Activated CD4-positive, alpha-beta T cell treated with anti-CD3 and anti-CD28 coated beads, Interleukin-2, amount 10 ng/mL, durations not matched to agents 24 days and 14 days (primary cell): ENCODE measurements at regions not wholly inside any gene's neighbourhood (a gene's known extent, or its start where the extent isn't known, plus 50 kb on each side); places are given as distances from the start of the nearest gene placed in this dataset.

Source experiments
- DNase-seq: peaks from one replicate; pipeline ENCODE4 v3.0.0; 2022
- H3K27ac Mint-ChIP-seq: one replicate; pipeline ENCODE4 v1.8.0; 2022; ENCODE audit warnings: mild to moderate bottlenecking, mixed read lengths
- H3K27me3 Mint-ChIP-seq: one replicate; pipeline ENCODE4 v1.8.0; 2022; ENCODE audit warnings: mixed read lengths
- H3K36me3 Mint-ChIP-seq: one replicate; pipeline ENCODE4 v1.8.0; 2022; ENCODE audit warnings: low read depth, mild to moderate bottlenecking, mixed read lengths
- H3K4me1 Mint-ChIP-seq: one replicate; pipeline ENCODE4 v1.8.0; 2021; ENCODE audit warnings: mixed read lengths
- H3K4me3 Mint-ChIP-seq: one replicate; pipeline ENCODE4 v1.8.0; 2022; ENCODE audit warnings: mild to moderate bottlenecking, moderate library complexity, mixed read lengths
- H3K9me3 Mint-ChIP-seq: one replicate; pipeline ENCODE4 v1.8.0; 2021; ENCODE audit warnings: mixed read lengths
- intact Hi-C: fragments of 100-400 bp; cut with micrococcal nuclease; formaldehyde crosslinking; loops from one replicate; pipeline ENCODE4 v1.15.1; 2023

DNA sequence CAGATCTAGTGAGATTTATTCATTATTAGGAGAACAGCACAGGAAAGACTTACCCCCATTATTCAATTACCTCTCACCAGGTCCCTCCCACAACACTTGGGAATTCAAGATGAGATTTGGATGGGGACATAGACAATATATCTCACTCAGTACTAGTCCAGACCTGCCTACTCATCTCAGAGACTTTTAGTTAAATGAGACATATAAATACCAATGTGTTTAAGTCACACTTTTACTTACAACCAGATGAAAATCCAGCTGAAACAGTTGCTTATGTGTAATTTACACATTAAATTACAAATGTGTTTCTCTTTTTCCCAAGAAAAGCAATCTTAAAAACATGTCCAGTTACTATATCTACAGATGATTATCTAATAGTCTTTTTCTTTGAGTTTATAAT lies 1145.6 kb downstream of the KCNT2 start:
- Mint-ChIP-seq H3K9me3 (no peaks in the 10 kb centered on the region), H3K27ac (no peak overlapping the region), H3K36me3 (no peaks in the 10 kb centered on the region), H3K27me3 (no peaks in the 10 kb centered on the region), H3K4me3 (no peak overlapping the region), H3K4me1 (no peaks in the 10 kb centered on the region)
- DNase-seq = no peak
- intact Hi-C loops = no loop called here

DNA sequence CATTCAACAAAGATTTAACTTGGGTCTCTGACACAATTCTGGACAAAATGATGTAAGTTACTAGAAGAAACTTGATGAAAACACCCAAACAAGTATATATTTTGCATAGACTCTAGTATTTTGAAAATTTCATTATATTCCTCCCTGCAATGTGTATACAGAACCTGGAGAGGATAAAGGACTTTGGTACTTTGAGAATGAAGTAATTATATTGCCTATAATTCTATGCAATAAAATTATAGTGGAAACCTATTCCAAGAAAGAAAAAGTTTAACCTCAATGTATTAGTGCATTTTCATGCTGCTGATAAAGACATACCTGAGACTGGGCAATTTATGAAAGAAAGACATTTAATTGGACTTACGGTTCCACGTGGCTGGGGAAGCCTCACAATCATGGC lies 1146.1 kb downstream of the KCNT2 start:
- H3K27ac Mint-ChIP-seq = no peak overlapping the region
- intact Hi-C loops = no loop called here
- H3K27me3 Mint-ChIP-seq = no peaks in the 10 kb centered on the region
- DNase-seq = no peak
- H3K36me3 Mint-ChIP-seq = no peaks in the 10 kb centered on the region
- no peaks in the 10 kb centered on the region for H3K9me3 Mint-ChIP-seq
- no peak overlapping the region for H3K4me3 Mint-ChIP-seq
- H3K4me1 Mint-ChIP-seq = no peaks in the 10 kb centered on the region

DNA sequence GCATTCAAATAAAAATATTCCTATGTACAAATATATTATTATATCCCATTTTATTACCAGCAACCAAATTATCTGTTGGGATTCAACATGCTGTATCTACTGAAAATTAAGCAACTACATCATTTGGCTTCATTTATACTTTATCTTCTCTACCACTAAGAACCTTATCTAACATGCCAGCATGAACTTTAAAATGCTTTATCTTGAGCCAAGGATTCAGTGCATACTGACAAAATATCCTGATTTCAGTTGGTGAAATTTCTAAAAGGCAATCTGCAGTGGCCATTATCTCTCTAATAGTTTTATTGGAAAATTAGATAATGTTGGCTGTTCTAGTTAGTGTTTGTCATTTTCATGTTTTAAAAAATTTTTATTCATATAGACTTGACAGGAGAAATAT lies 1149.9 kb downstream of the KCNT2 start:
- no peak for DNase-seq
- H3K36me3 Mint-ChIP-seq = no peaks in the 10 kb centered on the region
- intact Hi-C loops = no loop called here
- no peaks in the 10 kb centered on the region for H3K4me1 Mint-ChIP-seq
- no peaks in the 10 kb centered on the region for H3K27me3 Mint-ChIP-seq
- H3K27ac Mint-ChIP-seq = no peak overlapping the region
- H3K4me3 Mint-ChIP-seq = no peak overlapping the region
- H3K9me3 Mint-ChIP-seq = no peaks in the 10 kb centered on the region

DNA sequence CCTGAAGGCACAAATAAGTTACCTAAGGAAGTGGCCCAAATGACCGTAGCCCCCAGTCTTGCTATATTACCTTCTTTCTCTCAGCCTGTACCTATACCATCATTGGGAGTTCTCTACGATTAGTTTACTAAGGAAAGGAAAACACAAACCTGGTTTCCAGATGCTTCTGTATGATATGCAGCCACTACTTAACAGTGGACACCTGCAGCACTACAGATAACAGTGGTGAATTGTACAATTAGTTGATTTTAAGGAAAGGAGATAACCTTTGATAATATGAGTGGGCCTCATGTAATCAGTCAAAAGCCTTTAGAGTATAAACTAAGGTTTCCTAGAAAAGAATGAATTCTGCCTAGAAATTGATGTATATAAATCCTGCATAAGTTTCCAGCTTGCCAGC lies 1157.4 kb downstream of the KCNT2 start:
- H3K27me3 Mint-ChIP-seq = no peaks in the 10 kb centered on the region
- intact Hi-C loops = no loop called here

DNA sequence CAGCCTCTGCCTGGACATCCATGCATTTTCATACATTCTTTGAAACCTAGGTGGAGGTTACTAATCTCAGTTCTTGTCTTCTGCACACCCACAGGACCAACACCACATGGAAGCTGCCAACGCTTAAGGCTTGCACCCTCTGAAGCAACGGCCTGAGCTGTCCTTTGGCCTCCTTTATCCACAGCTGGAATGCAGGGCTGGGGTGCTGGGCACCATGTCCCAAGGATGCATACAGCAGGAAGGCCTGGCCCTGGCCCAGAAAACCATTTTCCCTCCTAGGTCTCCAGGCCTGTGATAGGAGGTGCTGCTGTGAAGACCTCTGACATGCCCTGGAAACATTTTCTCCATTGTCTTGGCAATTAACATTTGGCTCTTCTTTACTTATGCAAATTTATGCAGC lies 1168.6 kb downstream of the KCNT2 start:
- Mint-ChIP-seq H3K27ac (no peak overlapping the region), H3K27me3 (no peaks in the 10 kb centered on the region), H3K4me1 (no peaks in the 10 kb centered on the region), H3K36me3 (no peaks in the 10 kb centered on the region), H3K4me3 (no peak overlapping the region), H3K9me3 (no peaks in the 10 kb centered on the region)
- intact Hi-C loops = no loop called here
- no peak for DNase-seq

More for the DNA sequence above, 1157.4 kb downstream of the KCNT2 start:
- H3K36me3 Mint-ChIP-seq = no peaks in the 10 kb centered on the region
- H3K4me3 Mint-ChIP-seq = no peak overlapping the region
- DNase-seq = no peak
- H3K9me3 Mint-ChIP-seq = no peaks in the 10 kb centered on the region
- no peak overlapping the region for H3K27ac Mint-ChIP-seq
- no peaks in the 10 kb centered on the region for H3K4me1 Mint-ChIP-seq

DNA sequence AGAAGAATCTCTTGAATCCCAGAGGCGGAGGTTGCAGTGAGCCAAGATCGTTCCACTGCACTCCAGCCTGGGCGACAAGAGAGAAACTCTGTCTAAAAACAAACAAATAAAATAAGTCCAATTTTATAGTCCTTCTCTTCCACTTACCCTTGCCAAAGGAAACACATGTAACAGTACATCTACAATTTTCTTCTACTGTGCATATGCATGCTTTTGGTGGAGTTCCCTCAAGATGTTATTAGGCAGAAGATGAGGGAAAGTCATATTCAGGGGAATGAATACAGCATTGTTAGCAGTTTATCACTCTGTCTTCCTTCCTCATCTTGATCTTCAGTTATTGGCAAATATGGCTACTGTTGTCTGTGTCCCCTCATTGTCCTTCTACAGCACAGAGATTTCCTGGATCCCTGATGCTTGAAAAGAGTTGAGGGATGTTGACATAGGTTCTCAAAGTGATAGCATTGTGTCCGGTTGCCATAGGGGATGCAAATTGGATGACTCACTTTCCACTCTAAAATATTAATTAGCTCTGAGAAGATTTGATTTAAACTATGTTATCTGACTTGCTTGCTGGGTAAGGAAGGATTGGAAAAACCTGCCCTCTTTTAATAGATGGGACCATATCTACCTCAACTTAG lies 1173.6 kb downstream of the KCNT2 start:
- H3K27me3 Mint-ChIP-seq = no peaks in the 10 kb centered on the region
- DNase-seq = no peak

DNA sequence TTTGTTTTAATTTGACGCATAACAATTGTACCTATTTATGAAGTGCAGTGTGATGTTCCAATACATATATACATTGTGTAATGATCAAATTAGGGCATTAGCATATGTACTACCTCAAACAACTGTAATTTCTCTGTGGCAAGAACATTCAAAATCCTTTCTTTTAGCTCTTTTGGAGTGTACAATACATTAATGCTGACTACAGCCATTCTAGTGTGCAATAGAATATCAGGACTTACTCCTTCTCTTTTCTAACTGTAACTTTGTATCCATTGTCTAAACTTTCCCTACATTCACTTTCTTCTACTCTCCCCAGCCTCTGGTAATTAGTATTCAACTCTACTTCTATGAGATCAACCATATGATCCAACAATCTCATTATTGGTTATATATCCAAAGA lies 1177.4 kb downstream of the KCNT2 start:
- Mint-ChIP-seq H3K4me1 (no peaks in the 10 kb centered on the region), H3K27me3 (no peaks in the 10 kb centered on the region), H3K4me3 (no peak overlapping the region), H3K9me3 (no peaks in the 10 kb centered on the region), H3K27ac (no peak overlapping the region), H3K36me3 (no peaks in the 10 kb centered on the region)
- no peak for DNase-seq
- intact Hi-C loops = no loop called here

More for the DNA sequence above, 1173.6 kb downstream of the KCNT2 start:
- H3K9me3 Mint-ChIP-seq = no peaks in the 10 kb centered on the region
- H3K36me3 Mint-ChIP-seq = no peaks in the 10 kb centered on the region
- no peaks in the 10 kb centered on the region for H3K4me1 Mint-ChIP-seq
- intact Hi-C loops = no loop called here
- H3K27ac Mint-ChIP-seq = no peak overlapping the region
- no peak overlapping the region for H3K4me3 Mint-ChIP-seq

DNA sequence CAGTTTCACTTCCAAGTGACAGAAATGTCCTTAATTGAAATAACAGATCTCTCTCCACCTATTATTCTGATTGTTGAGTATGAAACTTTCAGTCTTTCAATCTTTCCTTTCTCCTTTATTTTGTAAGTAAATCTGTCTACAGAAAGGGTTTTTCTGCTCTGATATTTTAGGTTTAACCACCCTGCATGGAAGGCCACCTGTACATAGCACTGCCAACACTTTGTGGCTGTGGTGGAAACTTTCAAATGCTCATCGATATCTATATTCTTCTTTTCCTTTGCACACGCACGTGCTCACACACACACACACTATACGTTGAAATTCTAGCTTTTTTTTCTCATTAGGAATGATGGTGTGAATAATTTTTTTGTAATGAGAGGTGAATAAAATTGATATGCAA lies 1179.3 kb downstream of the KCNT2 start:
- no peak for DNase-seq
- H3K4me3 Mint-ChIP-seq = no peak overlapping the region
- no peaks in the 10 kb centered on the region for H3K27me3 Mint-ChIP-seq
- no peaks in the 10 kb centered on the region for H3K4me1 Mint-ChIP-seq
- intact Hi-C loops = no loop called here
- no peaks in the 10 kb centered on the region for H3K36me3 Mint-ChIP-seq
- H3K9me3 Mint-ChIP-seq = no peaks in the 10 kb centered on the region
- H3K27ac Mint-ChIP-seq = no peak overlapping the region

DNA sequence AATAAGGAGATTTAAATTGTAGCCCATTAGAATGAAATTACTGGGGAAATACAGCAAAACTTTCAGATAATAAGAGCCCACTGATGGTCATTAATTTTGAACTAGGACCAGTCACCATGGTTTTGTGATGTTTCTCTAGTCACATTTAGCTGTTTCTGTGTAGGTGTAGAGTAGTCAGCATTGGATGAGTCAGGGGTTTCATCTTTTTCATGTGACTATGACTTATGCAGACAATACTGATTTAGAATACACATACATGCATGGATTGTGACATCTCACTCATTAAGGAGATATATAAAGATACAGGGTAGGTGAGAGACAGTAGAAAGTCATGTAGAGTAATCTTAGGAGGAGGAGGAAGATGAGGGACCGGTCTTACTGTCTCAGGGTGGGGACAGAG lies 1192.7 kb downstream of the KCNT2 start:
- H3K36me3 Mint-ChIP-seq = no peaks in the 10 kb centered on the region
- H3K4me3 Mint-ChIP-seq = no peak overlapping the region
- no peaks in the 10 kb centered on the region for H3K27me3 Mint-ChIP-seq
- DNase-seq = no peak
- intact Hi-C loops = no loop called here
- H3K9me3 Mint-ChIP-seq = no peaks in the 10 kb centered on the region
- H3K27ac Mint-ChIP-seq = no peak overlapping the region
- H3K4me1 Mint-ChIP-seq = no peaks in the 10 kb centered on the region

DNA sequence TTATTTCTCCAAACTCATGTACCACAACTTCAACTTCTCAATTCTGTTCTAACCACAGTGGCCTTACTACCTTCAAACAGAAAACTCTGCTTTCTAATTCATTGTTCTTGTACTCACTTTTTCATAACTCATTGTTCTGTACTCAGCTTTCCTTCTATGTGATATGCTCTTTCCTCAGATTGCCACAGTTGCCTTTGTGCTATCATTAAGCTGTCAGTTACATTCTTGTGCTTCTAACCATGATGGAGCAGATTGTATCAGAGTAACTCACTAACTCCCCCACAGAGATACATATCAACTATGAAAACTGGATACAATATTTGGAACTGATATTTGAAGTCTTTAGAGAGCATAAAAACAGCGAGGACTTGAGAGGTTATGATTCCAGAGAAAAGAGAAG lies 1213.7 kb downstream of the KCNT2 start:
- H3K27ac Mint-ChIP-seq = no peak overlapping the region
- no peak overlapping the region for H3K4me3 Mint-ChIP-seq
- intact Hi-C loops = no loop called here
- H3K4me1 Mint-ChIP-seq = no peaks in the 10 kb centered on the region
- DNase-seq = no peak
- H3K36me3 Mint-ChIP-seq = no peaks in the 10 kb centered on the region
- no peaks in the 10 kb centered on the region for H3K9me3 Mint-ChIP-seq
- H3K27me3 Mint-ChIP-seq = no peaks in the 10 kb centered on the region

DNA sequence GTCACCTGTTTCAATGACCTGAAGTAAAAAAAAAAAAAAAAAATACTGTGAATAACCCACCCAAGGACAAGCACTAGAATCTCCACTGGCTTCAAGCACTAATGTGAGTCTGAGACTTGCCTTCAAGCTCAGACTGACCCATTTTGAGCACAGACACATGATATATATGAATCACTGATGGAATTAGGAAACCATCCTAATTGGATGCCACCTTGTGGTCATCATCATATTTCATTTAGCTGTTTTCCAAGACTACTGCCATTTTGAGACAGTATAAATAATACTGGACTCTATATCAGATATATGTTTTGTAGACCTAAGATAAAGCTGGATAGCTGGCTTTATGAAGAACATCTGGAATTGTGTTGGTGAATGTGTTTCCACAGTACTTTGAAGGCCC lies 1232.0 kb downstream of the KCNT2 start:
- no peak for DNase-seq
- no peaks in the 10 kb centered on the region for H3K4me1 Mint-ChIP-seq
- H3K4me3 Mint-ChIP-seq = no peak overlapping the region
- H3K36me3 Mint-ChIP-seq = no peaks in the 10 kb centered on the region
- H3K27ac Mint-ChIP-seq = no peak overlapping the region
- no peaks in the 10 kb centered on the region for H3K9me3 Mint-ChIP-seq
- intact Hi-C loops = no loop called here
- no peaks in the 10 kb centered on the region for H3K27me3 Mint-ChIP-seq

DNA sequence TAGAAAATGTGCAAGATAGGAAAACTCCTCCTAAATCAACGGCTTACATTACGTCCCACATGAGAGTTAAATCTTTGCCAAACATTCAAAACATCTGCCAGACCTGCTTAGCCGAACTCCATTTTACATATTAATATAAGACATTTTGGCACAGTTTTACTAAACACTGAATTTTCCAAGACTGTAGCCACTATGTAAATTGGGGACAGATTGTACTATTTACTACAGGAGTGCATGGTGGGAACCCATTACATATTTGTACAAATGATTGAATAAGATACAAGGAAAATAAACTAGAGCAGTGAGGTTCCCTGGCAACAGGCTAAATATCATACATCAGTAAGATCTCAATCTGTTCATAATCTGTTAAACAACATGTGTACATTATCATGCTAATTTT lies 1234.4 kb downstream of the KCNT2 start:
- H3K9me3 Mint-ChIP-seq = no peaks in the 10 kb centered on the region
- intact Hi-C loops = no loop called here
- H3K4me1 Mint-ChIP-seq = no peaks in the 10 kb centered on the region
- no peak overlapping the region for H3K27ac Mint-ChIP-seq
- no peak for DNase-seq
- H3K36me3 Mint-ChIP-seq = no peaks in the 10 kb centered on the region
- no peak overlapping the region for H3K4me3 Mint-ChIP-seq
- no peaks in the 10 kb centered on the region for H3K27me3 Mint-ChIP-seq

DNA sequence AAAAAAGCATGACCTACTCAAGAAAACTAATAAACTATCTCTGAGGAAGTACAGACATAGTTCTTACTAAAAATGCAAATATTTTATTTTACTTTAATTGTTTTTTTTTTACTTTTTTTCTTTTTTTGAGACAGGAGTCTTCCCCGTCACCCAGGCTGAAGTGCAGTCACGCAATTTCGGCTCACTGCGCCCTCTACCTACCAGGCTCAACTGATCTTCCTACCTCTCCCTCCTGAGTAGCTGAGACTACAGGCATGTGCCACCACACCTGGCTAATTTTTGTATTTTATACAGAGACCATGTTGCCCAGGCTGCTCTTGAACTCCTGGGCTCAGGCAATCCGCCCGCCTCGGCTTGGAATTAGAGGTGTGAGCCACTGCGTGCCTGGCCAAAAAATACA lies 1263.1 kb downstream of the KCNT2 start:
- intact Hi-C loops = no loop called here
- Mint-ChIP-seq H3K36me3 (no peaks in the 10 kb centered on the region), H3K4me1 (no peaks in the 10 kb centered on the region), H3K27me3 (no peaks in the 10 kb centered on the region), H3K4me3 (no peak overlapping the region), H3K27ac (no peak overlapping the region), H3K9me3 (no peaks in the 10 kb centered on the region)
- no peak for DNase-seq

DNA sequence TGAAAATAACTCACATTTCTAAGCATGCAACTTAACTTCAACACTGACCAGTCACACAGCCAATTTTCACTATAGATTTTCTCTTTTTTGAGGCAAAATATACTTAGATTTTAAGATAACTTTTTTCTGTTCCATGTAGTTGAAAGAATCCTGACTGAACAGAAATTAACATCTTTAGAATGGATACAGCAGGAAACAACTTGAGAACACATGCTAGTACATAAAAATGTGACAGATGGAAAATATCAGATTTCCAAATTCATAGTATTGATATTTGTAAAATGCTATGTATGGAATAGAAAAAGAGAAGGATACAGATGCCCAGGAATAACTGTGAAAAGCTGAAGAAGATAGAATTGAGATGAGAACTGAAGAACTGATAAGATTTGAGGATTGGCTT lies 1270.6 kb downstream of the KCNT2 start:
- Mint-ChIP-seq H3K9me3 (no peaks in the 10 kb centered on the region), H3K27ac (no peak overlapping the region), H3K36me3 (no peaks in the 10 kb centered on the region), H3K4me3 (no peak overlapping the region), H3K4me1 (no peaks in the 10 kb centered on the region), H3K27me3 (no peaks in the 10 kb centered on the region)
- DNase-seq = no peak
- intact Hi-C loops = no loop called here

DNA sequence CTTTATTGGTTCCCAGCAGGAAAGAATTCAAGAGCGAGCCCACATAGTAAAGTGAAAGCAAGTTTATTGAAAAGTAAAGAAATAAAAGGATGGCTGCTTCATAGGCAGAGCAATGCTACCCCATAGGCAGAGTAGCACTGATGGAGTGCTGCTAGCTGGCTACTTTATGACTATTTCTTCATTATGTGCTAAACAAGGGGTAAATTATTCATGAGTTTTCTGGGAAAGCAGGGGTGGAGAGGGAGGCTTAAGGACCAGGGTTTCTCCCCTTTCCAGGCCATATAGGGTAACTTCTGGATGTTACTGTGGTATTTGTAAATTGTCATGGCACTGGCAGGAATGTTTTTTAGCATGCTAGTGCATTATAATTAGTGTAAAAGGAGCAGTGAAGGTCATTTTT lies 1271.4 kb downstream of the KCNT2 start:
- Mint-ChIP-seq H3K27me3 (no peaks in the 10 kb centered on the region), H3K9me3 (no peaks in the 10 kb centered on the region), H3K4me3 (no peak overlapping the region), H3K27ac (no peak overlapping the region), H3K4me1 (no peaks in the 10 kb centered on the region), H3K36me3 (no peaks in the 10 kb centered on the region)
- no peak for DNase-seq
- intact Hi-C loops = no loop called here
